ENCODE measurements at regions not wholly inside any gene's neighbourhood (a gene's known extent, or its start where the extent isn't known, plus 50 kb on each side); places are given as distances from the start of the nearest gene placed in this dataset.

DNA sequence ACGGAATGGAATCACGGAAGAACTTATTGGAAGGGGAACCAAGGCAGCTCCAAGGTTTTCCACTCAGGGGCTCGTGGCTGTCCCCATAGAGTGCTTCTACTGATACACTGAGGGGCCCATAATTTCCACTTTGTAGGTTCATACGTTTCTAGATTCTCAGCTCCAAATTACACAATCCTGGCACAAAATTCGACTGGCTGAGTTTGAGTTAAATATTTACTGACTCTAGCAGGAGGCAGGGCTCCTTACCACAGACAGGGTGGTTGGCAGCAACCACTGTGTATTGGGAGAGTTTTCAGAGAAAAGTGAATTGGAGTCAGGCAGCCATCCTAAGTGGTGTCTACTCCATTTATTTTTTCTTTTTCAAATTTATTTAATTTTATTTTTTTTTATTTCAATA lies 55.4 kb upstream of the SEC61G start:
- Histone ChIP-seq H3K9me3 (ENCODE audit: control insufficient read depth in 1 of 2, insufficient read depth in 1 of 2, low read depth in 1 of 2, low read length in 2 of 2) (no peaks in the 10 kb centered on the region), H3K79me2 (ENCODE audit: insufficient read depth, low read length) (no peaks in the 10 kb centered on the region), H3K9ac (ENCODE audit: low read length) (no peak overlapping the region), H2AFZ (ENCODE audit: low read depth, low read length, poor library complexity, severe bottlenecking) (no peak overlapping the region), H4K20me1 (ENCODE audit: insufficient read depth) (no peaks in the 10 kb centered on the region), H3K4me3 (replicated peaks in 1 of 2; ENCODE audit: low read depth in 1 of 2, low read length in 2 of 2) (no peak overlapping the region), H3K27me3 (ENCODE audit: insufficient read depth, low read length) (no peaks in the 10 kb centered on the region), H3K27ac (ENCODE audit: low read depth, low read length) (no peak overlapping the region), H3K4me1 (ENCODE audit: control insufficient read depth in 1 of 2, insufficient read depth in 2 of 2, low read length in 2 of 2) (peaks cover 0 to 5% of the 10 kb centered on the region in 2 experiments; a peak in 1 of 4 replicates), H3K9me2 (ENCODE audit: insufficient read depth) (no peaks in the 10 kb centered on the region), H3K4me2 (ENCODE audit: low read length) (no peak overlapping the region), H3K36me3 (ENCODE audit: control insufficient read depth in 1 of 2, insufficient read depth in 2 of 2, low read length in 2 of 2) (no peaks in the 10 kb centered on the region)
- no peak for TF ChIP-seq FOSL1 (IDR thresholded peaks at IDR 0.05; ENCODE audit: low read depth)
- no peak for TF ChIP-seq ZFX (IDR thresholded peaks at IDR 0.05)
- TF ChIP-seq JUND (IDR thresholded peaks at IDR 0.05), result no peak
- TF ChIP-seq EZH2phosphoT487 (IDR thresholded peaks at IDR 0.05; ENCODE audit: borderline replicate concordance), result no peak
- TF ChIP-seq, protein P1, sequence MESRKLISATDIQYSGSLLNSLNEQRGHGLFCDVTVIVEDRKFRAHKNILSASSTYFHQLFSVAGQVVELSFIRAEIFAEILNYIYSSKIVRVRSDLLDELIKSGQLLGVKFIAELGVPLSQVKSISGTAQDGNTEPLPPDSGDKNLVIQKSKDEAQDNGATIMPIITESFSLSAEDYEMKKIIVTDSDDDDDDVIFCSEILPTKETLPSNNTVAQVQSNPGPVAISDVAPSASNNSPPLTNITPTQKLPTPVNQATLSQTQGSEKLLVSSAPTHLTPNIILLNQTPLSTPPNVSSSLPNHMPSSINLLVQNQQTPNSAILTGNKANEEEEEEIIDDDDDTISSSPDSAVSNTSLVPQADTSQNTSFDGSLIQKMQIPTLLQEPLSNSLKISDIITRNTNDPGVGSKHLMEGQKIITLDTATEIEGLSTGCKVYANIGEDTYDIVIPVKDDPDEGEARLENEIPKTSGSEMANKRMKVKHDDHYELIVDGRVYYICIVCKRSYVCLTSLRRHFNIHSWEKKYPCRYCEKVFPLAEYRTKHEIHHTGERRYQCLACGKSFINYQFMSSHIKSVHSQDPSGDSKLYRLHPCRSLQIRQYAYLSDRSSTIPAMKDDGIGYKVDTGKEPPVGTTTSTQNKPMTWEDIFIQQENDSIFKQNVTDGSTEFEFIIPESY (IDR thresholded peaks at IDR 0.05; ENCODE audit: extremely low read depth, insufficient replicate concordance, low read length), result no peak
- no peak for TF ChIP-seq CEBPB (IDR thresholded peaks at IDR 0.05; ENCODE audit: low read depth)
- TF ChIP-seq SP1 (IDR thresholded peaks at IDR 0.05; ENCODE audit: low read depth), result no peak
- no peak for TF ChIP-seq YY1 (IDR thresholded peaks at IDR 0.05; ENCODE audit: extremely low read depth, insufficient replicate concordance, low read depth, low read length)
- no peak for TF ChIP-seq SRF (IDR thresholded peaks at IDR 0.05; ENCODE audit: low read depth)
- TF ChIP-seq, protein P2, sequence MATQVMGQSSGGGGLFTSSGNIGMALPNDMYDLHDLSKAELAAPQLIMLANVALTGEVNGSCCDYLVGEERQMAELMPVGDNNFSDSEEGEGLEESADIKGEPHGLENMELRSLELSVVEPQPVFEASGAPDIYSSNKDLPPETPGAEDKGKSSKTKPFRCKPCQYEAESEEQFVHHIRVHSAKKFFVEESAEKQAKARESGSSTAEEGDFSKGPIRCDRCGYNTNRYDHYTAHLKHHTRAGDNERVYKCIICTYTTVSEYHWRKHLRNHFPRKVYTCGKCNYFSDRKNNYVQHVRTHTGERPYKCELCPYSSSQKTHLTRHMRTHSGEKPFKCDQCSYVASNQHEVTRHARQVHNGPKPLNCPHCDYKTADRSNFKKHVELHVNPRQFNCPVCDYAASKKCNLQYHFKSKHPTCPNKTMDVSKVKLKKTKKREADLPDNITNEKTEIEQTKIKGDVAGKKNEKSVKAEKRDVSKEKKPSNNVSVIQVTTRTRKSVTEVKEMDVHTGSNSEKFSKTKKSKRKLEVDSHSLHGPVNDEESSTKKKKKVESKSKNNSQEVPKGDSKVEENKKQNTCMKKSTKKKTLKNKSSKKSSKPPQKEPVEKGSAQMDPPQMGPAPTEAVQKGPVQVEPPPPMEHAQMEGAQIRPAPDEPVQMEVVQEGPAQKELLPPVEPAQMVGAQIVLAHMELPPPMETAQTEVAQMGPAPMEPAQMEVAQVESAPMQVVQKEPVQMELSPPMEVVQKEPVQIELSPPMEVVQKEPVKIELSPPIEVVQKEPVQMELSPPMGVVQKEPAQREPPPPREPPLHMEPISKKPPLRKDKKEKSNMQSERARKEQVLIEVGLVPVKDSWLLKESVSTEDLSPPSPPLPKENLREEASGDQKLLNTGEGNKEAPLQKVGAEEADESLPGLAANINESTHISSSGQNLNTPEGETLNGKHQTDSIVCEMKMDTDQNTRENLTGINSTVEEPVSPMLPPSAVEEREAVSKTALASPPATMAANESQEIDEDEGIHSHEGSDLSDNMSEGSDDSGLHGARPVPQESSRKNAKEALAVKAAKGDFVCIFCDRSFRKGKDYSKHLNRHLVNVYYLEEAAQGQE (IDR thresholded peaks at IDR 0.05; ENCODE audit: low read depth), result no peak
- ChIA-PET CTCF (no interaction called here), POLR2A (no interaction called here), RAD21 (ENCODE audit: low non-redundant PET in 1 of 2, low total read pairs in 2 of 2, uncharacterized antibody in 2 of 2, unreplicated experiment in 2 of 2) (no interaction called here)
- intact Hi-C loops (cut with micrococcal nuclease), result no loop called here
- no peak for DNase-seq (ENCODE audit: low read depth, low spot score)
- no TSS peak for BruUV-seq (replicated peaks)
- ATAC-seq, result no peak
